SU-DHL-6 (cell line): ENCODE measurements at regions not wholly inside any gene's neighbourhood (a gene's known extent, or its start where the extent isn't known, plus 50 kb on each side); places are given as distances from the start of the nearest gene placed in this dataset.

Source experiments
- CTCF ChIP-seq: fragments of 200-600 bp; sonication (generic); IDR thresholded peaks from one replicate; pipeline ENCODE4 v1.5.1; 2017; ENCODE audit warnings: antibody characterized with exemption, mild to moderate bottlenecking, low read length, moderate library complexity; ENCODE audit not compliant: insufficient read depth, poor library complexity, severe bottlenecking
- EZH2phosphoT487 ChIP-seq: fragments of 200-600 bp; sonication (generic), shearing (Covaris generic); conservative IDR thresholded peaks from 2 replicates; pipeline ENCODE4 v1.6.1; 2018; ENCODE audit warnings: mild to moderate bottlenecking, antibody characterized with exemption, low read length, moderate library complexity, mixed read lengths

DNA sequence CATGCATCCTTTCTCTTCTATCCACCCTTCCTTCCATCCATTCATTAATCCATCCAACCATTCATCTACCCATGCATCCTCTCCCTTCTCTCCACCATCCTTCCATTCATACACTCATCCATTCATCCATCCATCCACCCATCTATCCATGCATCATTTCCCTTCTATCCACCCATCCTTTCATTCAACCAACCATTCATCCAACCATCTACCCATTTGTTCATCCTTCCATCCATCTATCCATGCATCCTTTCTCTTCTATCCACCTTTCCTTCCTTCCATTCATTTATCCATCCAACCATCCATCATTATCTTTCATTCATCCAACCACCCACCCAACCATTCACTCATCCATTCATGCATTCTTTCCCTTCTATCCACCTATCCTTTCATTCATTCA is 188.4 kb downstream of the NPHP4 start:
- TF ChIP-seq CTCF: no peak
- TF ChIP-seq EZH2phosphoT487: no peak
